Esophagus squamous epithelium (tissue), 5 donors: ENCODE measurements at regions not wholly inside any gene's neighbourhood (a gene's known extent, or its start where the extent isn't known, plus 50 kb on each side); places are given as distances from the start of the nearest gene placed in this dataset.
A peak's percentile ranks its signal among the peaks of the same experiment; 100 is the strongest.

ENCODE experiments used
- DNase-seq: peaks from one replicate; lab custom pipeline; 2025; lab: John Stamatoyannopoulos, UW
- H3K27ac ChIP-seq, 4 donors: fragments of 200-600 bp; sonication (generic); one replicate each; pipeline ENCODE4 v1.5.1; 2016 to 2019; ENCODE audit warnings: mild to moderate bottlenecking in 1 of 4
- H3K27me3 ChIP-seq, 4 donors: fragments of 200-600 bp; sonication (generic); 1 replicate in 3 of 4; 2 replicates in 1 of 4; pipeline versions ENCODE4 v1.5.1 to v1.6.0; 2017 to 2021; ENCODE audit warnings: antibody characterized with exemption in 1 of 4
- H3K36me3 ChIP-seq, 3 donors: fragments of 200-600 bp; sonication (generic); one replicate each; pipeline ENCODE4 v1.5.1; 2016 to 2019
- H3K4me1 ChIP-seq, 3 donors: fragments of 200-600 bp; sonication (generic); one replicate each; pipeline ENCODE4 v1.5.1; 2017 to 2019
- H3K4me3 ChIP-seq, 4 donors: fragments of 200-600 bp; sonication (generic); 1 replicate in 3 of 4; 2 replicates in 1 of 4; pipeline ENCODE4 v1.5.1; 2016 to 2019; ENCODE audit warnings: mild to moderate bottlenecking in 2 of 4, moderate library complexity in 1 of 4
- H3K9me3 ChIP-seq, 3 donors: fragments of 200-600 bp; sonication (generic); one replicate each; pipeline ENCODE4 v1.5.1; 2016 to 2019
- CTCF ChIP-seq, 6 experiments: fragments of 450-650 bp in 4 of 6; fragments of 200-600 bp in 2 of 6; sonication (generic) in 2 of 6; IDR thresholded peaks; one replicate each; pipeline ENCODE4 v1.5.1; 2016 to 2019; ENCODE audit warnings: antibody characterized with exemption in 6 of 6, mild to moderate bottlenecking in 4 of 6, moderate library complexity in 4 of 6
- POLR2A ChIP-seq, 4 donors: fragments of 450-650 bp; IDR thresholded peaks; one replicate each; pipeline ENCODE4 v1.6.1; 2017; ENCODE audit warnings: antibody characterized with exemption in 4 of 4, mild to moderate bottlenecking in 4 of 4, moderate library complexity in 3 of 4
- WGBS, 2 donors: methylation state at CpG; one replicate each; pipeline ENCODE4 v1.1.5; 2018; 5-methylcytosine and 5-hydroxymethylcytosine counted together
- intact Hi-C: fragments of 100-400 bp; cut with DNase I; formaldehyde crosslinking; loops from one replicate; pipeline ENCODE4 v1.15.0; 2022
- donor health status: DM: yes; HTN: yes; CAD: no.

DNA sequence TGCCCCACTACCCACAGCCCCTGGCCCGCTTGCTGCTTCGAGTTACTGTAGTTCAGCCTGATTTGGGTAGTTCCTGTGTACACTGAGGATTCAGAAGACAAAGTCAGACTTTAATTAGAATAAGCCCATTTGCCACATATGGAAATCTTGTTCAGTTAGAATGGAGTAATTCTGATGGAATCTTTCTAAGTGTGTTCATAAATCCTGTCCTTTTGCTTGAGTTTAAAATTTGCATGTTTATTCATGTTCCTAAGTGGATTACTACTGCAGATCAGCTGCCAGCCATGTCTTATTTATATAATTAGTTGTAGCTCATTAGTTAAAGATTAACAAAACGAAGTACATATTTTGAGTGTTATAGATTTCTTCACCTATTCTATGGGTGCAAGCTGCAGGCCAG lies 504.5 kb downstream of the PCNX1 start:
- Histone ChIP-seq H3K27ac (peak overlapping the region in 1 of 4 donors; percentile 22), H3K9me3 (no peaks in the 10 kb centered on the region), H3K27me3 (no peaks in the 10 kb centered on the region), H3K36me3 (no peaks in the 10 kb centered on the region), H3K4me1 (peaks cover 0 to 32% (median 14%) of the 10 kb centered on the region in 3 donors), H3K4me3 (no peak overlapping the region)
- no peak for TF ChIP-seq CTCF (IDR thresholded peaks at IDR 0.05)
- TF ChIP-seq POLR2A (IDR thresholded peaks at IDR 0.05) = no peak
- intact Hi-C loops = no loop called here
- WGBS, 2 donors = 54 to 66% methylated on average over 2 to 3 of the region's 3 CpGs
- no peak for DNase-seq

DNA sequence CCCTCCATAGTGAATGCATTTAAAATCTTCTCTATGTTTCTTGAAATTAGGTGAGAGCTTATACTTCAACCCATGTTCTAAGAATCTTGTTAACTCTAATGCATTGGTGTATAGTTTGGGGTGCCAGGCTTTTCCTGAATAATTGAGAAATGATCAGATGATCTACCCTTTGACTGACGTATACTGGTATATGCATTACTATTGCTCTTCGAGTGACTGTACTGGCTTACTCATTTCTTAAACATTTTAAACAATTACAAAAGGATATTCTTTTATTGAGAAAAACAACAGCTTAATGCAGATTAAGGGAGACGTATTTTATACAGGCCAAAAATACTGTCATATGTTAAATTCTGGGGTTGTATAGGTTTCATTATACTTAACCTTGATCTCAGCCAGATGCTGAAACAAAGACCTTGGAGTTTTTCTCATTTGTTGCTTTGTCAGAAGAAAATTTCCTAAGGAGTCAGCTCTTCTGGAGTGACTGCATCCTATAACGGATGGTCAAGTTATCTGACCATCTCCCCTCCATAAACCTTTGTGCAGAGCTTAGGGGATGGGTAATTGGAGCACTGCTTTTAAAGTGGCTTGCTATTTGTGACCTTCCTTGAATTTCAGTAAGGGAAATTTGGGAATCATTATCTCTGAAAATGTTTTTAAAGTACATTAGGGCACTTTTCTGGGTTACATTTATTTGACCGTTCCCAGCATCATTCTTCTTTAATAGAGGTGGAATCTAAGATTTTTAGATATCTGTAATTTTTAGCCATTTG lies 507.6 kb downstream of the PCNX1 start:
- no peak for DNase-seq
- WGBS, 2 donors = 54 to 55% methylated on average over 5 of the region's 5 CpGs
- Histone ChIP-seq H3K27ac (peak overlapping the region in 3 of 4 donors; percentile 0 to 52 (median 26)), H3K4me1 (peaks cover 0 to 32% (median 14%) of the 10 kb centered on the region in 3 donors), H3K9me3 (no peaks in the 10 kb centered on the region), H3K27me3 (no peaks in the 10 kb centered on the region), H3K4me3 (no peak overlapping the region), H3K36me3 (no peaks in the 10 kb centered on the region)
- intact Hi-C loops = no loop called here
- TF ChIP-seq POLR2A (IDR thresholded peaks at IDR 0.05) (no peak), CTCF (IDR thresholded peaks at IDR 0.05) (no peak)

DNA sequence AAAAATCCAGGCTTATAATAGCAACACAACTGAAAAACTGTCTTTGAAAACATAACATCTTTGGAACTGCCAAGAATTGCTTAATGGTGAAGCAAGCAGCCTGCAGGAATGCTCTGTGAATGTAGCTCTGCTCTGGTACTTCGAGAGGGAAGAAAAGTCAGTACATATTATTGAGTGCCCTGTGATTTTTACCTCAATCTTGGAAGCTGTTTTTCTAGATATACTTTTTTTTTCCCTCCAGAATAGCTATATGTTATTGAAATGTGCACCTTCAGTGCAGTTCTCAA lies 508.1 kb downstream of the PCNX1 start:
- peak overlapping the region in 2 of 4 donors; percentile 26 to 52 for H3K27ac ChIP-seq
- H3K36me3 ChIP-seq = no peaks in the 10 kb centered on the region
- H3K4me3 ChIP-seq = no peak overlapping the region
- intact Hi-C loops = no loop called here
- H3K9me3 ChIP-seq = no peaks in the 10 kb centered on the region
- TF ChIP-seq CTCF (IDR thresholded peaks at IDR 0.05) (no peak), POLR2A (IDR thresholded peaks at IDR 0.05) (no peak)
- no peaks in the 10 kb centered on the region for H3K27me3 ChIP-seq
- peaks cover 0 to 32% (median 14%) of the 10 kb centered on the region in 3 donors for H3K4me1 ChIP-seq
- DNase-seq = no peak
- WGBS, 2 donors = 42 to 61% methylated on average over 1 of the region's 1 CpG

GRCh38 chr14:71416392-71416791 lies 509.1 kb downstream of the PCNX1 start:
- Histone ChIP-seq H3K27ac (peak overlapping the region in 1 of 4 donors; percentile 6), H3K4me1 (peaks cover 0 to 27% (median 12%) of the 10 kb centered on the region in 3 donors), H3K27me3 (no peaks in the 10 kb centered on the region), H3K4me3 (no peak overlapping the region), H3K9me3 (no peaks in the 10 kb centered on the region), H3K36me3 (no peaks in the 10 kb centered on the region)
- 61 to 71% methylated on average over 3 of the region's 3 CpGs for WGBS, 2 donors
- intact Hi-C loops = no loop called here
- DNase-seq = no peak
- TF ChIP-seq CTCF (IDR thresholded peaks at IDR 0.05) (no peak), POLR2A (IDR thresholded peaks at IDR 0.05) (no peak)

- H3K4me1 ChIP-seq = peaks cover 0 to 17% (median 5%) of the 10 kb centered on the region in 3 donors
- intact Hi-C loops = no loop called here
- 88 to 89% methylated on average over 10 of the region's 10 CpGs for WGBS, 2 donors
- no peaks in the 10 kb centered on the region for H3K36me3 ChIP-seq
- no peak for DNase-seq
- no peaks in the 10 kb centered on the region for H3K9me3 ChIP-seq
- no peak overlapping the region for H3K27ac ChIP-seq
- no peak for TF ChIP-seq POLR2A (IDR thresholded peaks at IDR 0.05)
- no peak for TF ChIP-seq CTCF (IDR thresholded peaks at IDR 0.05)
- H3K4me3 ChIP-seq = no peak overlapping the region
- no peaks in the 10 kb centered on the region for H3K27me3 ChIP-seq
These were observed 511.4 kb downstream of the PCNX1 start for GRCh38 chr14:71418532-71419245.
